K562 (cell line): ENCODE measurements at regions not wholly inside any gene's neighbourhood (a gene's known extent, or its start where the extent isn't known, plus 50 kb on each side); places are given as distances from the start of the nearest gene placed in this dataset.

Experiments used
- ATAC-seq: fragments of 200-7000 bp; cut with Tn5 transposase; 3 replicates; pipeline ENCODE4 v1.9.1; 2020; ENCODE audit warnings: moderate library complexity
- BruUV-seq: library from RNA; stranded (reverse); fragments of 400-500 nt; replicated peaks from 2 replicates; lab custom pipeline; 2021; lab: Mats Ljungman, UMichigan
- CTCF ChIA-PET: fragments of 300-600 bp; formaldehyde crosslinking; extraction: SDS; loops from one replicate; lab custom pipeline; 2021; ENCODE audit warnings: low intra/inter-chr PET ratio; lab: Yijun Ruan, JAX
- POLR2A ChIA-PET: fragments of 300-600, 350-650 bp; sonication (Branson Sonifier 250); formaldehyde crosslinking; extraction: SDS; loops from one replicate; lab custom pipeline; 2021; ENCODE audit warnings: antibody characterized with exemption, inconsistent platforms; lab: Yijun Ruan, JAX
- DNase-seq, 4 experiments: peaks; one replicate each; pipeline versions ENCODE4 v3.0.0 to v3.0.0-alpha.2; 2011 to 2018; ENCODE audit warnings: low spot score in 3 of 4, mixed read lengths in 3 of 4; ENCODE audit errors: extremely low read depth in 1 of 4
- FAIRE-seq: peaks from 2 replicates; lab custom pipeline; 2011; peaks lifted over from hg19 to GRCh38; lab: Jason Lieb, UNC
- H2AFZ ChIP-seq: 2 replicates; pipeline ENCODE4 v1.6.0; 2011; ENCODE audit warnings: low read depth, low read length, control low read depth, inconsistent platforms
- H3K27ac ChIP-seq: fragments of 200-600 bp; 3 replicates; pipeline ENCODE4 v1.8.0; 2011; ENCODE audit warnings: low read depth, mild to moderate bottlenecking, control low read depth, inconsistent platforms, low read length, moderate library complexity, mixed read lengths; ENCODE audit errors: extremely low read depth
- H3K27me3 ChIP-seq, 2 experiments: fragments of 300-600 bp in 1 of 2; 2 replicates in 1 of 2; 3 replicates in 1 of 2; pipeline versions ENCODE4 v1.6.0 to v1.8.0; 2011; ENCODE audit warnings: inconsistent platforms in 2 of 2, low read length in 2 of 2, mild to moderate bottlenecking in 1 of 2, mixed read lengths in 1 of 2, moderate library complexity in 1 of 2; ENCODE audit not compliant: control insufficient read depth in 2 of 2, insufficient read depth in 2 of 2
- H3K36me3 ChIP-seq: fragments of 300-600 bp; 3 replicates; pipeline ENCODE4 v1.8.0; 2011; ENCODE audit warnings: mild to moderate bottlenecking, low read length, inconsistent platforms; ENCODE audit not compliant: control insufficient read depth, insufficient read depth
- H3K4me1 ChIP-seq, 2 experiments: fragments of 200-600 bp in 1 of 2; replicated peaks in 1 of 2; 2 replicates in 1 of 2; 3 replicates in 1 of 2; pipeline versions ENCODE4 v1.5.1 to v1.8.0; 2011; ENCODE audit warnings: inconsistent platforms in 2 of 2, low read length in 2 of 2, mild to moderate bottlenecking in 1 of 2, mixed read lengths in 1 of 2, moderate library complexity in 1 of 2; ENCODE audit not compliant: control insufficient read depth in 2 of 2, insufficient read depth in 2 of 2
- H3K4me2 ChIP-seq: 2 replicates; pipeline ENCODE4 v1.6.1; 2011; ENCODE audit warnings: low read length, control low read depth, inconsistent platforms, mixed read lengths; ENCODE audit not compliant: insufficient read depth
- H3K4me3 ChIP-seq: fragments of 200-600 bp; sonication (generic), shearing (Covaris generic); 2 replicates; pipeline ENCODE4 v1.5.1; 2016; ENCODE audit warnings: control low read depth, inconsistent platforms
- H3K79me2 ChIP-seq: fragments of 200-600 bp; 3 replicates; pipeline ENCODE4 v1.8.0; 2011; ENCODE audit warnings: low read length, inconsistent platforms; ENCODE audit not compliant: control insufficient read depth, insufficient read depth
- H3K9ac ChIP-seq, 2 experiments: 2 replicates each; pipeline versions ENCODE4 v1.6.0 to v1.6.1; 2011; ENCODE audit warnings: low read depth in 2 of 2, low read length in 2 of 2, control low read depth in 1 of 2, inconsistent platforms in 1 of 2, mild to moderate bottlenecking in 1 of 2, mixed read lengths in 1 of 2; ENCODE audit not compliant: insufficient read depth in 1 of 2
- H3K9me1 ChIP-seq: one replicate; pipeline ENCODE4 v1.6.0; 2011; ENCODE audit warnings: inconsistent platforms, mild to moderate bottlenecking, low read length, moderate library complexity; ENCODE audit not compliant: control insufficient read depth, insufficient read depth
- H3K9me3 ChIP-seq: replicated peaks from 2 replicates; pipeline ENCODE4 v1.5.1; 2011; ENCODE audit warnings: low read depth, low read length, inconsistent platforms; ENCODE audit not compliant: control insufficient read depth, insufficient read depth
- H4K20me1 ChIP-seq: replicated peaks from 2 replicates; pipeline ENCODE4 v1.6.1; 2011; ENCODE audit warnings: low read length, inconsistent platforms, mixed read lengths; ENCODE audit not compliant: control insufficient read depth, insufficient read depth
- ELK1 ChIP-seq: sonication (generic); formaldehyde crosslinking; IDR thresholded peaks from 2 replicates; pipeline ENCODE4 v1.8.1; 2022; ENCODE audit warnings: missing genetic modification reagents
- ETS2 ChIP-seq: IDR thresholded peaks from 2 replicates; pipeline ENCODE4 v1.6.1; 2016; ENCODE audit warnings: borderline replicate concordance, missing genetic modification characterization, mild to moderate bottlenecking, moderate library complexity, missing compliant biosample characterization; ENCODE audit not compliant: poor library complexity, severe bottlenecking
- SIN3A ChIP-seq, 2 experiments: fragments of 150-350 bp in 1 of 2; IDR thresholded peaks; 2 replicates each; pipeline ENCODE4 v1.6.1; 2011 to 2016; ENCODE audit warnings: borderline replicate concordance in 2 of 2, low read depth in 2 of 2, low read length in 2 of 2, mild to moderate bottlenecking in 2 of 2, moderate library complexity in 2 of 2; ENCODE audit not compliant: control insufficient read depth in 1 of 2
- SNAPC5 ChIP-seq: fragments of 250-450 bp; sonication (Bioruptor Pico); IDR thresholded peaks from 2 replicates; pipeline ENCODE4 v1.8.0; 2021; ENCODE audit warnings: moderate library complexity, mild to moderate bottlenecking, inconsistent platforms
- WGBS: fragments of 100-300 bp; shearing (Covaris generic); methylation state at CpG from one replicate; pipeline ENCODE4 v1.1.6; 2016; ENCODE audit warnings: low coverage, mixed read lengths; ENCODE audit not compliant: insufficient coverage; ENCODE audit errors: missing lambda C conversion rate; 5-methylcytosine and 5-hydroxymethylcytosine counted together
- in situ Hi-C: fragments of 300-500 bp; cut with MboI; formaldehyde crosslinking; loops from 4 replicates; pipeline ENCODE4 v1.15.0; 2018; ENCODE audit warnings: inconsistent platforms, mixed read lengths
- intact Hi-C: fragments of 100-400 bp; cut with micrococcal nuclease; formaldehyde crosslinking; loops from 2 replicates; pipeline ENCODE4 v1.14.2; 2022

DNA sequence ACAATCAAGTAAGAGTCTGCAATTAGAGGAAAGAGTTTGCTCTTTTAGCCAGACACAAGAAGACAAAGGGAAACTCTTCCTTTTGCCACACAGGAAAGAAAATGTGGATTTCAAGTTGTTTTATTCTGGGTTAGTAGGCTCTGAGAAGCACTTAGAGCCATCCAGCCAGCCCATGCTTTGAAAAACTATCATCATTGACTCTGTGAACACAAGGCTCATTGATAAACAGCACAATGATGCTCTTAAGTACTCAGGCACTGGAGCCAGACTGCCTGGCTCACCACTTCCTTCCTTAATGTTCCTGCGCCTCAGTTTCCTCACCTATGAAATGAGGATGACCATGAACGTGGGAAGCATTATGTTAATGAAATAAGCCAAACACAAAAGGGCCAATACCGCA lies 150.2 kb upstream of the EEA1 start:
- Histone ChIP-seq H3K36me3 (no peaks in the 10 kb centered on the region), H3K27ac (no peak overlapping the region), H3K4me2 (no peak overlapping the region), H2AFZ (no peak overlapping the region), H3K4me1 (peaks cover 0 to 10% of the 10 kb centered on the region in 2 experiments; a peak in 1 of 5 replicates), H3K27me3 (no peaks in the 10 kb centered on the region), H3K79me2 (no peaks in the 10 kb centered on the region), H3K9ac (no peak overlapping the region), H3K4me3 (no peak overlapping the region), H3K9me3 (no peaks in the 10 kb centered on the region), H3K9me1 (no peaks in the 10 kb centered on the region), H4K20me1 (no peaks in the 10 kb centered on the region)
- ChIA-PET POLR2A (no interaction called here), CTCF (no interaction called here)
- intact Hi-C loops, result no loop called here
- FAIRE-seq, result no peak
- TF ChIP-seq SNAPC5 (CRISPR knock-in tag) (no peak), SIN3A (IDR thresholded peaks at IDR 0.05; ENCODE audit: borderline replicate concordance in 2 of 2, control insufficient read depth in 1 of 2, low read depth in 2 of 2, low read length in 2 of 2) (no peak), ETS2 (tag) (no peak), ELK1 (CRISPR knock-in tag) (no peak)
- in situ Hi-C loops, result no loop called here
- no TSS peak for BruUV-seq
- no peak for ATAC-seq
- no peak for DNase-seq
- WGBS, result 77% methylated on average over 3 of the region's 3 CpGs
